ENCODE measurements at regions not wholly inside any gene's neighbourhood (a gene's known extent, or its start where the extent isn't known, plus 50 kb on each side); places are given as distances from the start of the nearest gene placed in this dataset.

GRCh38 chr1:245001252-245001651, 136.9 kb upstream of the HNRNPU start:
- TF ChIP-seq ZNF274 (IDR thresholded peaks at IDR 0.05; ENCODE audit: low read depth, low read length) (no peak), SUZ12 (IDR thresholded peaks at IDR 0.05; ENCODE audit: extremely low read depth, insufficient read depth, insufficient read length) (no peak)
